Activated gamma-delta T cell treated with Interleukin-2 at 50 U/mL for 16 hours (primary cell): ENCODE measurements at regions not wholly inside any gene's neighbourhood (a gene's known extent, or its start where the extent isn't known, plus 50 kb on each side); places are given as distances from the start of the nearest gene placed in this dataset.

Experiments
- DNase-seq: peaks from one replicate; pipeline ENCODE4 v3.0.0-alpha.2; 2020

- no peak for DNase-seq
Measured at GRCh38 chr10:8504499-8504898, 450.0 kb downstream of the GATA3 start.

DNA sequence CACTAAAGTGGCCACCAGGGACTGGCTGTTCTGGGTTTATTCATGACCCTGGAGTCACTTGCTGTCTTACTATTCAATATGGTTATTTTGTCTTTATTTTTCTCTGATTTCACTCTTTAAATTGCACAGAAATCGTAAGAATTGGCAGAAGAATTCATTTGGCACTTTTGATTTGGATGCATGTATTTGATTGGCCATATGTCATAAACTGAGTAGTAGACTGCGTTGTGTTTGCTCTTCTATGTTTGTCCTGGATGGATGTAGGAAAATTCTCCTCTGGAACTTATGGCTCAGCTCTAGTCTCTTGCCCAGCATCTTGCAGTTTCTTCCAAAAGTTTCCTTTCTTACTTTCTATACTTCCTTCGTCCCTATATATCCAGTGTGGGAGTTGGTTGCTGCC, 452.7 kb downstream of the GATA3 start:
- DNase-seq: no peak

GRCh38 chr10:8508882-8509281, 454.4 kb downstream of the GATA3 start:
- no peak for DNase-seq

DNA sequence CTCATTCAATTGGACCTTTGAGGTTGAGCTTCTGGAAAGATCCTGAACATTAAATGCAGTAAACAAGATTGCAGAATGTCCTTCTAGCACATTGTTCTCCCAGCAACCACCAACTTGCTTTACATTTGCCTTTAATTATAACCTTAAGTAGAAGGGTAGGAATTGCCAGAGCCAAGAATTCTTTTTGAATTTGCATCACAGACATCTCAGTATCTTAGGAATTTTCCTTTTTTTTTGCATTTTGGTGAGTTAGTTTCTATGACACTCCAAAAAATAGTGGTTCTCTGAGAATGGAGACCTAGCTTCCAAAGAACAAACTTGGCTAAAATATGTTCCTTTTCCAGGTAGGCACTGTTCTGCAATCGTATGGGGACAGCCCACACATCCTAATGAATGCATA, 456.0 kb downstream of the GATA3 start:
- no peak for DNase-seq

GRCh38 chr10:8511026-8511425, 456.5 kb downstream of the GATA3 start:
- no peak for DNase-seq

DNA sequence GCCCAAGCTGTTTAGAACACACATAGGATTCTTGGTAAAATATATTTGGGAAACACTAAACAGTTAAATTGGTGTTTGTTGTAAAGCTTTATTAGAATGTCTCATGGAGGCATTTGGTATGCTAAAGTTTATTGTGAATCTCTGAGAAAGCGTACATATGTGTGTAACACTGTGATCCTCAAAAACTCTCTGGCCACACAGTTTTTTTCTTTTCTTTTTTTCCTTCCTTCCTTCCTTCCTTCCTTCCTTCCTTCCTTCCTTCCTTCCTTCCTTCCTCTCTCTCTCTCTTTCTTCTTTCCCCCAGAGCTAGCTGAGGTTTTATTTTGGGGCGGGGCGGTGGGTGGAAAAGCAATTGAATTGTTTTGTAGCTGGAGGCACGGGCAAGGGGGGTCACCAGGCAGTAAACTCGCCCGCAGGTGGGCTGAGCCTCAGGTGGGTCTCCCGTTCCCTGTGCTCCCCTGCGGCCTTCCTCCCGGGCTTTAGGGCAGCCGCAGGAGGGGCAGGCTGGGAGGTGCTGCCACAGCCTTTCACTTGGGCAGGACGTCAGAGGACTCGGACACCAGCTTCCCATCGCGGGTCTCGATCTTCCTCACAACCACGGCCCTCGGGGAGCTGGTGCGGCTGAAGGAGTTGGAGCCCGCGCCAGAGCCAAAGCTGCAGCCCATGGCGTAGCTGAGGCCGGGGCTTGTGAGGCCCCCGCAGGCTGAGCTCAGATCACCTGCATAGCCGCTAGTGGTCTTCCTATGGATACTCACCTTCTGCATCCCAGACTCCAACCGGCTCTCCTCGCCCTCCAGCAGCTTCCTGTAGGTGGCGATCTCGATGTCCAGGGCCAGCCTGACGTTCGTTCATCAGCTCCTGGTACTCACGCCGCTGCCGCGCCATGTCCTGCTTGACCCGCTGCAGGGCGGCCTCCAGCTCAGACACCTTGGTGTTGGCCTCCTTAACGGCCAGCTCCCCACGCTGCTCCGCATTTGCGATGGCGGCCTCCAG, 459.0 kb downstream of the GATA3 start:
- DNase-seq: no peak

DNA sequence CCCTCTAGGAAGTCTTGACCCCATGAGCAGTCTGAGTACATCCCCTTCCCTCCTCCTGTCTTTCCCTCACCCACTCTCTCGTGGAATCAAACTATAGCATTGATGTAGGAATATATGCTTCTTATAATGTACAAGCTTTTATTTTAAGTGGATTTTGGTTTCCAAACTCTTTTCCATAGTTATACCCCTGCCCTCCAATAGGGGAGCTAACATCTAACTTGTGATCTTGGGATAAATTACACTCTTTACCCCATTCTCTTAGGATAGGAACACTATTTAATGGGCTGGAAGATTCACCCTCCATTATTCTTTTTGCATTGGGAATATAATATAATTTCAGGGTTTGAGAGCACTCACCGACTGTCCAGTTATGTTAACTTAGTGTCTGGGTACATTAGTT, 465.9 kb downstream of the GATA3 start:
- DNase-seq: no peak

- no peak for DNase-seq
Measured at GRCh38 chr10:8527773-8528172, 473.3 kb downstream of the GATA3 start.

GRCh38 chr10:8531116-8531515, 476.6 kb downstream of the GATA3 start:
- DNase-seq: no peak

GRCh38 chr10:8532647-8533046, 478.2 kb downstream of the GATA3 start:
- DNase-seq: no peak

GRCh38 chr10:8533462-8533861, 479.0 kb downstream of the GATA3 start:
- DNase-seq: no peak

DNA sequence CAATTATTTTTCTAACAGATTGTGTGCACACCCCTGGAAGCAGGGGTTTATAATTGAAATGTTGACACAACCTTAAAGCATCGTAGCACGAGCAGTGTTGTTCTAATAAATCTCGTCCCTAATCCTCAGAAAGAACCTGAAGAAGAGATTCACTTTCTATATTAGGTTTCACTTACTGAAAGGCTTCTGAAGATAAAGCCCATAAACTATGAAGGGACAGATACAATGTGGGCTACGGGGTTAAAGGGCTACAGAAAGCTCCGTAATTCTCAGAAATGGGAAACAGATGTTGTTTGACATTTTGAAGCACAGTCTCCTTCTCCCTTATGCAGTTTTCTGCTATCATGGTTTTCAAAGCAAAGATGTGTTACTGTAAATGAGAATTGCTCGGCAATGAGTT, 479.6 kb downstream of the GATA3 start:
- no peak for DNase-seq

DNA sequence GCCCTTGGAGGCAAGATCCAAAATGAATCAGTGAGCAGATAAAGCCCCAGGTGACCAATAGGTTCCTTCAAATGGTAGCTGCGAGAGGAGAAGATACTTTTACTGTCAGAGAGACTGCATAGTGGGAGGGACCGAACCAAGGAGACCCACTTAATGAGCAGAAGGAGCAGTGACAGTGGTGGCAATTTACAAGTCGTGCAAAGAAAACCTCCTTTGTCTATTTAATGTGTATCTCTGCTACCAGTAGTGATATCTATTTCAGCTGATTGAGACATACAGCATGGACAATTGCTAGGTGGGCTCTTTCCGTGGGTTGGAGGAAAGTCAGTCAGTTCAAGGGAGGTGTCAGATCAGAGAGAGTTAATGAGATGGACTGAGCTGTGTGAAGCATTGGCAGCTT, 480.4 kb downstream of the GATA3 start:
- DNase-seq: no peak

DNA sequence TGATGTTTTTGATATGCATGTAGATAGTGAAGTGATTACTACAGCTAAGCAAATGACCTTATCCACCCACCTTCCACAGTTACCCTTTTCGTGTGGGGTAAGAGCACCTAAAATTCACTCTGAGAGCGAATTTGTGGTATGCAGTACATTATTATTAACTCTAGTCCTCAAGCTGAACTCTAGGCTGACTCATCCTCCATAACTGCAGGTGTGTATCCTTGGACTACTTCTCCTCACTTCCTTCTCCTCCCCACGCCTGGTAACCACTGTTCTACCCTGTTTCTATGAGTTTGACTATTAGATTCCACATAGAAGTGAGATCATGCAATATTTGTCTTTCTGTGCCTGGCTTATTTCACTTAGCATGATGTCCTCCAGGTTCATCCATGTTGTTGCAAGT, 484.6 kb downstream of the GATA3 start:
- no peak for DNase-seq

- no peak for DNase-seq
Measured at GRCh38 chr10:8543361-8544056, 489.0 kb downstream of the GATA3 start.

GRCh38 chr10:8544057-8544380, 489.5 kb downstream of the GATA3 start:
- no peak for DNase-seq

DNA sequence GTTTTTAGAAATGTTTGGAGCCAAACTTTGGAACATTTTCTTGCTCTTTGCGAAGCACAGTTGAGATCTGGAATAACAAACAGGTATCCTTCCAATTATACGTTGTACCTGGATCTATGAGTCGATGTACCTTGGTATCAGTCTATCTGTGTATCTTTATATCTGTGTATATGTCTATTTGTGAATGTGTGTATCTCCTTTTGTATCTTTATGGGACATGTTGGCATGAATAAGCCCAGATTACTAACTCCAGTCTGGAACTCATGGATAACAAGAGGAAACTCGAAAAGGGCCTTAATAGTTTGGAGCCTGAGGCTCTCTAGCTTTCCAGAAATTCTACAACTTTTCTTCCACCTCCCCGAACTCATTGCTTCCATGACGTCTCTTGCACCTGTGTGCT, 490.0 kb downstream of the GATA3 start:
- no peak for DNase-seq

GRCh38 chr10:8554574-8554973, 500.1 kb downstream of the GATA3 start:
- no peak for DNase-seq

GRCh38 chr10:8556321-8556720, 501.8 kb downstream of the GATA3 start:
- no peak for DNase-seq

DNA sequence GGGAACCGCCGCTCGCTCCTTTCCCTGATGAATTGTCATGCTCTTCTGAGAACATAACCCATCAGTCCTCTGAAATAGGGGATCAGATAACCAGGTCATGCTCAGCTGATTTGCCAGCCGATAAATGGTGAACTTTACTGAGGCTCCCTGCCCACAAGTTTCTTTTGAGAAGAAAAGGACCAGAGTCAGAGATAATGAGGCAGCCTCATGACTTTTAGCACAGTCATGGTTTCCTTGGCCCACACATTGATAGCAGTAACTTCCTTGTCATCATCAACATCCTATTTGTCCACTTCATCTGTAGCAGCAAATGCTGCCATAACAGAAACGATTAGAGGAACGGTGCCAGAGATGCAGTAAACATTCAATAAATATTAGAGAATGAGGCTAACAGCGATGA, 509.0 kb downstream of the GATA3 start:
- DNase-seq: no peak

DNA sequence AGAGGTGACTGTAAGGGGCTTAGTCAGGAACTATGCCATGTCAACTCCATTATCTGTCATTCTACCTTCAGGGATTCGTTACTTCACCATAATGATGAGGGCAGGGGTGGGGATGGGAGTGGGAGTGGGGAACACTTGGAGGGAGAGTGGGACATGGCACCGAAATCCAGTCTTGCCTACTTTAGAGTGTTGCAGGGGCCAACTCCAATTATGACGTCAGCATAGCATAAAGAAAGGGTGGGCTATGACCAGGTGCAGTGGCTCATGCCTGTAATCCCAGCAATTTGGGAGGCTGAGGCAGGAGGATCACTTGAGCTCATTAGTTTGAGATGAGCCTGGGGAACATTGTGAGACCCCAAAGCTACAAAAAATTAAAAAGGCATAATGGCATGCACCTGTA, 512.2 kb downstream of the GATA3 start:
- DNase-seq: no peak

- no peak for DNase-seq
Measured at GRCh38 chr10:8568401-8568800, 513.9 kb downstream of the GATA3 start.

DNA sequence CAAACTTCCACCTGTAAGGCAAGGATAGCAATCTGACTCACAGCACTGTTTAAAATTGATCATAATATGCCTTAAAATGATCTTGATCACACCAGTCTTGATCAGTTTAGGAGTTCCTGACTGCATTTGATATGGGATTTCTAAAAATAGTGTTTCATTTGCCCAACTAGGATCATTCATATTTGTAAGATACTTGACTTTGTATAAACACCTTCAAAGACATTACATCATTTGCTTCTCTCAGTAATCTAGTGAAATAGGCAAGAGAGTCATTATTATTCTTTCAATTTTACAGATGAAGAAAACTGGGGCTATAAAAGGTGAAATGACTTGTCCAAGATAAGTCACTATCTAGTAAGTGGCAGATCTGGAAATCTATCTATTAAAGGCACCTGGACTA, 521.1 kb downstream of the GATA3 start:
- DNase-seq: no peak

DNA sequence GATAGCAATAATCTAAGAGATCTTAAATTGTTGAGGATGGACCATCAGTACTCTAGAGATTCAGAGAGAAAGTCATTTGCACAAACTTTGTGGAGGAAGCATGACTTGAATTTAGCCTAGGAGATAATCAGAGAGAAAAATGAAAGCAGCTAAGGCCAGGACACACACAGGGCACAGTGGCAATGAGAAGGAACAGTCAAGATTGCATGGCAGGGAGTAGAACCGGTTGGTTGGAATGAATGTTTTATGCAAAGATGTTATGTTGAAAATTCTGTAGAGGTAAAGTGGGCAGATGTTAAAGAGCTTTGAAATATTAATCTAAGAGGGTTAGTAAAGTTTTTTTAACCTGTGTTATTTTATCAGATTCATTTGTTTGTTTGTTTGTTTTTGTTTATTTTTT, 521.8 kb downstream of the GATA3 start:
- no peak for DNase-seq

DNA sequence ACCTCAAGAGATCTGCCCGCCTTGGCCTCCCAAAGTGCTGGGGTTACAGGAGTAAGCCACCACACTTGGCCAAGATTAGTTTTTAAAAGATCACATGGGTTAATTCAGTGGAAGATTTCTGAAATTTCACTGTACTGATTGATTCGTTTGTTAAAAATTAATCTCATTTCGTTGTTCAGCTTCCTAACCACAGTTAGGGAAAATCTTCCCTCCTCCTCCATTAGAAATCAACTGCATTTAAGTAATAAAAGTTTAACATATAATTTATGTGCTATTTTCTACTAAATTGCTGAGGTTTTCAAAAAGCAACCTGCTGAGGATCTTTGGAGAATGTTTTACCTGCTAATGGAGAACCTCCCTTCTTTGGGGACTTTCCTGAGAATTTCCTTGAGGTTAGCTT, 522.4 kb downstream of the GATA3 start:
- no peak for DNase-seq
